NCI-H1694 (cell line): ENCODE measurements at regions not wholly inside any gene's neighbourhood (a gene's known extent, or its start where the extent isn't known, plus 50 kb on each side); places are given as distances from the start of the nearest gene placed in this dataset.
"Not testable (repeated sequence)": the region's sequence is repeated elsewhere in the genome, so short reads cannot be mapped to it uniquely, and the experiment has no call there.

Experiments
- DNase-seq: peaks from one replicate; lab custom pipeline; 2025; lab: John Stamatoyannopoulos, UW

GRCh38 chr3:8355346-8355745 lies 146.3 kb upstream of the LMCD1 start:
- no peak for DNase-seq

- DNase-seq, result not testable (repeated sequence)
These were observed 145.6 kb upstream of the LMCD1 start for GRCh38 chr3:8356066-8356465.

GRCh38 chr3:8357859-8358258 lies 143.8 kb upstream of the LMCD1 start:
- DNase-seq, result no peak

- no peak for DNase-seq
These were observed 142.5 kb upstream of the LMCD1 start for GRCh38 chr3:8359133-8359532.

GRCh38 chr3:8363200-8363599 lies 138.4 kb upstream of the LMCD1 start:
- DNase-seq, result no peak

GRCh38 chr3:8365541-8365940 lies 136.1 kb upstream of the LMCD1 start:
- DNase-seq, result no peak

- DNase-seq, result no peak
These were observed 135.3 kb upstream of the LMCD1 start for GRCh38 chr3:8366219-8366810.

- no peak for DNase-seq
These were observed 133.0 kb upstream of the LMCD1 start for GRCh38 chr3:8368598-8368997.

- DNase-seq, result no peak
These were observed 132.0 kb upstream of the LMCD1 start for GRCh38 chr3:8369638-8370037.

- no peak for DNase-seq
These were observed 130.5 kb upstream of the LMCD1 start for GRCh38 chr3:8371085-8371551.

- no peak for DNase-seq
These were observed 129.6 kb upstream of the LMCD1 start for GRCh38 chr3:8371960-8372463.

GRCh38 chr3:8380904-8381704 lies 120.5 kb upstream of the LMCD1 start:
- no peak for DNase-seq

- no peak for DNase-seq
These were observed 115.6 kb upstream of the LMCD1 start for GRCh38 chr3:8385848-8386620.

- DNase-seq, result no peak
These were observed 114.1 kb upstream of the LMCD1 start for GRCh38 chr3:8387571-8387970.

GRCh38 chr3:8399686-8400085 lies 101.9 kb upstream of the LMCD1 start:
- no peak for DNase-seq

- DNase-seq, result no peak
These were observed 100.7 kb upstream of the LMCD1 start for GRCh38 chr3:8400911-8401310.

GRCh38 chr3:8403996-8404395 lies 97.6 kb upstream of the LMCD1 start:
- no peak for DNase-seq

- no peak for DNase-seq
These were observed 96.5 kb upstream of the LMCD1 start for GRCh38 chr3:8405144-8405543.

- no peak for DNase-seq
These were observed 95.1 kb upstream of the LMCD1 start for GRCh38 chr3:8406479-8406878.

GRCh38 chr3:8413337-8413926 lies 88.2 kb upstream of the LMCD1 start:
- DNase-seq, result no peak

- DNase-seq, result no peak
These were observed 84.7 kb upstream of the LMCD1 start for GRCh38 chr3:8416965-8417364.

- no peak for DNase-seq
These were observed 81.0 kb upstream of the LMCD1 start for GRCh38 chr3:8420612-8421011.
